DMS153 treated with DMSO at 0.1 percent for 48 hours (cell line): ENCODE measurements at regions not wholly inside any gene's neighbourhood (a gene's known extent, or its start where the extent isn't known, plus 50 kb on each side); places are given as distances from the start of the nearest gene placed in this dataset.
"Not testable (repeated sequence)": the region's sequence is repeated elsewhere in the genome, so short reads cannot be mapped to it uniquely, and the experiment has no call there.

Source experiments
- DNase-seq: peaks from one replicate; lab custom pipeline; 2025; ENCODE audit not compliant: unreplicated experiment; lab: John Stamatoyannopoulos, UW

GRCh38 chr12:25384038-25384892, 133.5 kb upstream of the KRAS start:
- no peak for DNase-seq

GRCh38 chr12:25382311-25383106, 131.8 kb upstream of the KRAS start:
- no peak for DNase-seq

GRCh38 chr12:25377469-25378177, 126.9 kb upstream of the KRAS start:
- no peak for DNase-seq

- no peak for DNase-seq
Measured at GRCh38 chr12:25376985-25377384, 126.3 kb upstream of the KRAS start.

- DNase-seq = no peak
Measured at GRCh38 chr12:25376407-25376806, 125.7 kb upstream of the KRAS start.

- no peak for DNase-seq
Measured at GRCh38 chr12:25372969-25373817, 122.5 kb upstream of the KRAS start.

GRCh38 chr12:25372002-25372401, 121.3 kb upstream of the KRAS start:
- DNase-seq = no peak

- no peak for DNase-seq
Measured at GRCh38 chr12:25368557-25368956, 117.8 kb upstream of the KRAS start.

- DNase-seq = no peak
Measured at GRCh38 chr12:25366122-25366521, 115.4 kb upstream of the KRAS start.

- no peak for DNase-seq
Measured at GRCh38 chr12:25365340-25365730, 114.6 kb upstream of the KRAS start.

GRCh38 chr12:25364529-25365339, 114.0 kb upstream of the KRAS start:
- no peak for DNase-seq

GRCh38 chr12:25362646-25363045, 111.9 kb upstream of the KRAS start:
- no peak for DNase-seq

GRCh38 chr12:25361511-25361910, 110.8 kb upstream of the KRAS start:
- DNase-seq = no peak

- DNase-seq = no peak
Measured at GRCh38 chr12:25357595-25357994, 106.9 kb upstream of the KRAS start.

GRCh38 chr12:25352942-25353341, 102.2 kb upstream of the KRAS start:
- DNase-seq = not testable (repeated sequence)

- no peak for DNase-seq
Measured at GRCh38 chr12:25352083-25352918, 101.6 kb upstream of the KRAS start.

- no peak for DNase-seq
Measured at GRCh38 chr12:25348593-25348895, 97.8 kb upstream of the KRAS start.

GRCh38 chr12:25347716-25348592, 97.2 kb upstream of the KRAS start:
- DNase-seq = no peak
